Body of pancreas (tissue), 4 donors: ENCODE measurements at regions not wholly inside any gene's neighbourhood (a gene's known extent, or its start where the extent isn't known, plus 50 kb on each side); places are given as distances from the start of the nearest gene placed in this dataset.

Experiments
- POLR2A ChIP-seq, 3 donors: fragments of 450-650 bp; IDR thresholded peaks; one replicate each; pipeline ENCODE4 v1.6.1; 2016; ENCODE audit warnings: antibody characterized with exemption in 3 of 3, mild to moderate bottlenecking in 2 of 3
- TF ChIP-seq, protein P1 (sequence below), 7 experiments: fragments of 450-650 bp in 4 of 7; fragments of 200-600 bp in 3 of 7; sonication (generic) in 3 of 7; IDR thresholded peaks; one replicate each; pipeline ENCODE4 v1.5.1; 2016 to 2019; ENCODE audit warnings: antibody characterized with exemption in 7 of 7

DNA sequence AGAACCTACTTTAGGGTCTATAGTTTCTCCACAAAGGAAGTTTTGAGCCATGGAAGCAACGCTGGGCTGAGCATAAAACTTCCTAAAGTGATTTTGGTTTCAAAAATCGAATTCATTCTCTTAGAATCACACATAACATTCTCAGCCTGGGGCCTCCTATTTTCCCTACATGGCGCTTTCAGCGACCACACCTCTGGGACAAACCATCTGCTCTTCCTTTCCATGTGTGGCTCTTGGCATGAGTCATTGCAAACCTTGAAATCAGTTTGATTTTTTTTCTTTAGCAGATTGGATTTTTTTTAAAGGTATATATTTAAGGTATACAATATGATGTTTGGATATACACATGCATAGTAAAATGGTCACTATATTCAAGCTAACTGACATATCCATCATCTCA lies 72.5 kb upstream of the APCDD1 start:
- TF ChIP-seq, protein P1, sequence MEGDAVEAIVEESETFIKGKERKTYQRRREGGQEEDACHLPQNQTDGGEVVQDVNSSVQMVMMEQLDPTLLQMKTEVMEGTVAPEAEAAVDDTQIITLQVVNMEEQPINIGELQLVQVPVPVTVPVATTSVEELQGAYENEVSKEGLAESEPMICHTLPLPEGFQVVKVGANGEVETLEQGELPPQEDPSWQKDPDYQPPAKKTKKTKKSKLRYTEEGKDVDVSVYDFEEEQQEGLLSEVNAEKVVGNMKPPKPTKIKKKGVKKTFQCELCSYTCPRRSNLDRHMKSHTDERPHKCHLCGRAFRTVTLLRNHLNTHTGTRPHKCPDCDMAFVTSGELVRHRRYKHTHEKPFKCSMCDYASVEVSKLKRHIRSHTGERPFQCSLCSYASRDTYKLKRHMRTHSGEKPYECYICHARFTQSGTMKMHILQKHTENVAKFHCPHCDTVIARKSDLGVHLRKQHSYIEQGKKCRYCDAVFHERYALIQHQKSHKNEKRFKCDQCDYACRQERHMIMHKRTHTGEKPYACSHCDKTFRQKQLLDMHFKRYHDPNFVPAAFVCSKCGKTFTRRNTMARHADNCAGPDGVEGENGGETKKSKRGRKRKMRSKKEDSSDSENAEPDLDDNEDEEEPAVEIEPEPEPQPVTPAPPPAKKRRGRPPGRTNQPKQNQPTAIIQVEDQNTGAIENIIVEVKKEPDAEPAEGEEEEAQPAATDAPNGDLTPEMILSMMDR (IDR thresholded peaks at IDR 0.05): no peak
- TF ChIP-seq POLR2A (IDR thresholded peaks at IDR 0.05): no peak
